HuH-7.5 (cell line): ENCODE measurements at regions not wholly inside any gene's neighbourhood (a gene's known extent, or its start where the extent isn't known, plus 50 kb on each side); places are given as distances from the start of the nearest gene placed in this dataset.

Experiments used
- DNase-seq: peaks from one replicate; pipeline ENCODE4 v3.0.0; 2011; ENCODE audit warnings: low spot score

DNA sequence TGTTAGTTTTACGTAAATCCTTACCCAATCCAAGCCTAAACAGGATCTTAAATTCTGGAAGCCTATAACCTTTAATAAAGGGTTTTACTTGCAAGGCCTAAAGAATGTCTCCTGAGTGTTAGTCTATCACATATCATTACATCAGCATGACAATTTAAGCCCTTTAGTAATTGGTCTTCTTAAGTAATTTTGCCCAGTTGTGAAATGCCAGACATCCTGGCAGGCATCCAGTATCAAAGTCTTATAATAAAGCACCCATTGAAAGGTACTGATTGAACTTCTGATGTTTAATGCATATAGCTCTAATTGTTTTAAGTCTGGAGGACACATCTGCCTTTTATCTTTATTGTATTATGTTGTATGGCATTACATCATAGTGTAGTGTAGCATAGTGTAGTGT is 1078.9 kb downstream of the SLITRK1 start:
- no peak for DNase-seq

DNA sequence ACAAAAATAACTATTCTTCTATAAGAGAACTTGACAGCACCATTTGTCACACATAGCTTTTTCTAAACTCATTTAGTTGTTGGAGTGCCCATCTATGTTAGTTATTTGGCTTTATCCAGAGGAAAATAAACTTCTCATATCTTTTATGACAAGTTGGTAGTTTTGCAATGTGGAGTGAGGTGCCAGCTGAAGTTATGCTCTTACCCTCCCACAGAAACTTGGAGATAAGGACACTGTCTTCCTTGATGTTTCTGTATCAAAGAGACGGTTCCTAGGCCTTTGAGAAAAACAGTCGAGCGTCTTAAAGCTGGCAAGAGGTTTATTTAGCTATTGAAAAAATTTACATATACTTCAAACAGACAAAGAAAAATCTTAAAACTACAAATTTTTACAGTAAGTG is 1079.7 kb downstream of the SLITRK1 start:
- no peak for DNase-seq

DNA sequence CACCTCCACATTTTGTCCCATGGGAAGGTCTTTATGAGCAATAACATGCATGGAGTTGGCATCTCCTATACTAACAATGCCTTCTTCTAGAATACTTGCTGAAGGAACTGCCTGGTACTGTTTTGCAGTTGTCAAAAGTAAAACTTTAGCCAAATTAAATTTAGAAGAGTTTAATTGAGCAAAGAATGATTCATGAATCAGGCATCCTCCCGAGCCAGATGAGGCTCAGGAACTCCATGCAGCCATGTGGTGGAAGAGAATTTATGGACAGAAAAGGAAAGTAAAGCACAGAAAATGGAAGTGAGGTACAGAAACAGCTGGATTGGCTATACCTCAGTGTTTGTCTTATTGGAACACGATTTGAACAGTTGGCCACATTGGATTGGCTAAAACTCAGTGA is 1081.9 kb downstream of the SLITRK1 start:
- DNase-seq, result no peak

DNA sequence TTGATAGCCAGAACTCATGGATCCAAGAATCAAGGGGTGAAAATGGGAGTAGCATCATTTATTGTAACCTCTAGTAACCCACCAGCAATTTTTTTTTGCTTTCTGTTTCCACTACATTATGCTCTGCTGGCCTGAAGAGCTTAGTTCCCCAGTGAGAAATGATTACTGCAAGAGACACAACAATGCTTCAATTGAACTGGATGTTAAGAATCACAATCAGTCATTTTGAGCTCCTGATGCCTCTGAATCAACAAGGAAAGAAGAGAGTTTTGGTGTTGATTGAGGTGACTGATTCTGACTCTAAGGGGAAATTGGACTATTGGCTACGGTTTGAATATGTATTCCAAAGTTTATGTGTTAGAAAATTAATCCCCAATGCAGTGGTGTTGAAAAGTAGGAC is 1084.4 kb downstream of the SLITRK1 start:
- no peak for DNase-seq

DNA sequence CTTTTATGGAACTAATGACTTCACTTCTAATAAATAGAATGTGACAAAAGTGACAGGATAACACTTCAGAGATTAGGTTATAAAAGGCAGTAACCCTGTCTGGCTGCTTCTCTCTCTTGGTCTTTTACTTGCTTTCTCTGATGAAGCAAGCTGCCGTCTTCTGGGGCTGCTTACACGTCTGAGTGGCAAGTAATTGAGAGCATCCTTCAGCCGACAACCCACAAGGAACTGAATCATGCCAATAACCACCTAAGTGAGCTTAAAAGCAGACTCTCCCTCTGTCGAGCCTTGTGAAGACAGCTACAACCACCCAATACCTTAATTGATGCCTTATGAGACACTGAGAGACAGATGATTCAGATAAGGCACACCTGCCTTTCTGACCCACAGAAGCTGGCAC is 1091.2 kb downstream of the SLITRK1 start:
- no peak for DNase-seq

DNA sequence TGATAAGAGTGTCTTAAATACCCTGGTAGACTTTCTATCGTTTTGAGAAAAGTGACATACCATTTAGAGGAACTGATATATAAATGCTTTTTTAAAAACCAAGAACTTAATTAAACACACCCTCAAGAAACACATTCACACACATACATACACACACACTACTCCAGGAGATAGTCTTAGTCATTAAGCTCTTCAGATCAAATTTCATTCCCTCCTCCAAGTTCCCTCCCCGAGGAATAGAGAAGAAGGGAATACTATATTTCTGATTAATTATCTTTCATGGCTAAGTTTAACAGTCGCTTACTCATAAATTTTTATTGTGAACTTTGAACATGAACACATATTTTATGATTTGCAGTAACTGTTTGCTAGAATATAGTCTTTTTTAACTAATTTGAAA is 1109.5 kb downstream of the SLITRK1 start:
- DNase-seq, result no peak

DNA sequence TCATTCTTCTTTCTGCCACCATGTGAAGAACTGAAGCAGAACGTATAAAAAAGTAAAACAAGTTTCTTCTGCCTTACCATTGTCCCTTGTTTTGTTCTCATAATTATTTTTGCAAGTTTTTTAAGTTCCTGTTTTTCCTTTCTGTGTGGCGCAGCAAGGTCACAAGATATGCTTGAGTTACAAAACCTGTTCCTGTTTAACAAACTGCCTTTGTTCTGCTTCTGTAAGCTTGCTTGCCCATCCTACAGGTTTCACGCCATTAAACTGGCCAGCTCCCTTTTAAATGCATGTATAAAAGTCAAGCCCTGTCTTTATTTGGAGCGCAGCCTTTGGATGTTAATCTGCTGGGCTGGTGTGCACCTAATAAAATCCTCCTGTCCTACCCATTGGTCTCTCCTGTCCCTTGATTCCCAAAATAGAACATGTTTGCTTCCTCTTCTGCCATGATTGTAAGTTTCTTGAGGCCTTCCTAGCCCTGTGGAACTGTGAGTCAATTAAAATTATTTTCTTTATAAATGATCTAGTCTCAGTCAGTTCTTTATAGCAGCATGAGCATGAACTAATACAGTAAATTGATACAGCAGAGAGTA is 1115.4 kb downstream of the SLITRK1 start:
- DNase-seq, result no peak

DNA sequence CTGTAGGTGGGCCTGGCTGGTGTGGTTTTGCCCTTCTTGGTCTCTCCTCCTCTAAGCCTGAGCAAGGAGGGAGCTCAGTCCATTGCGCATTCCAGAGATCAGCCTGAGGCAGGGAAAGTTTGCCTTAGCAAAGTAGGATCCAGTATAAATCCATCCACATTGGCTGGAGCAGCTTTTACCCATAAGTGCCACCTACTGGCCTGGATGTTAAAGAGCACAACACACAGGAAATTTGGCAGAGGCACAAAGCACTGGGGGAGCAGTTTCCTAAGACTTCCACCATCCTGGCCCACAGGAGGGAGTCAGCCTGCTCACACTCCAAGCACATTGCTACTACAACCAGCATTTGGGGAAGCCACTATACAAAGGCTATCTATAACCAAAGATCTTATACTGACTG is 1124.2 kb downstream of the SLITRK1 start:
- peak; percentile 43 for DNase-seq

DNA sequence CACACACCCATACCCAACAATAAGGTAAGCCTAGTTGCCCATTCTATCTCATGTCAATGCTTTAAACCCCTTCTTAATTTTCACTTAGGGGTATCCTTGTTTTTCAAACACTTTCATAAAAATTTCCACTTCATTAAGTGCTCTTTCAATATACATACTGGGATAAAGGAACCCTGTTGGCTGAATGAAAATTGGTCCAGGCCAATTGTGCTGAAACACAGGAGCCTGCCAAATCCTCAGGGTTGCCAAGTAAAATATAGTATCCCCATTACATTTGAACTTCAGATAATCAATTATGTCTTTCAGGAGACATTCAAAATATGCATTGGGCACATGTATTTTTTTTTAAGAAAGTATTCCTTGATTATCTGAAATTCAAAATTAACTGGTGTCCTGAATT is 1131.1 kb downstream of the SLITRK1 start:
- DNase-seq, result no peak

DNA sequence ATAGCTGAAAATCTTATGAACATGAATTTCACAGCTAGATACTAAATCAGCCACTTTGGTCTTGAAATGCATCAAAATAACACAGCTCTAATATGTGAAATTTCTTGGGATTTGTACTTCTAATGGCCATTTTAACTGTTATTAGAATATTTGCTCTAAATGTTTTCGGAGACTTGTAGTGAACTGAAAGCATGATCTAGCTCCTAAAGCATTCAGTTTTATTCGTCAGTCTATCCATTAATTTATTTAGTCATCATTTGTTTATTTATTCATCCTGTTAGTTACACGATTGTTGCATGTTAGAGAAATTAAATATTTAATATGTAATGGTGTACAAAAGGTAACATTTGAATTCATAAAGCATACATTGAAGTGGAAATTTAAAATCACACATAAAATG is 1132.7 kb downstream of the SLITRK1 start:
- no peak for DNase-seq

DNA sequence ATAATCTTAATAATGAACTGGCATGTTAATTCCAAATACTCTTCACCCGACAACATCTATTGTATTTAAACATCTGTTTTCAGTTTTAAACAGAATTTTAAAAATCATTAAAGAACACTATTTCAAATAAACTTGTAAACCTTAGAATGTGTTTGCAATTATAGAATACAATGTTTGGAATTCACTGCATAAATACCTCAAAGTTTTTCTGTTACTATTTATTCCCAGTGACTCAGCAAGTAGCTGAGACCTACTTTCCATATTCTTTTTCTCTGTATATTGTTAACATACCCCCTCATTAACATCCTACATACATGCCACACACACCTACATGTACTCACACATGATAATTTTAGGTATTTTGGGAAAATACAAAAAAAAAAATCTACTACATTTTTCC is 1134.3 kb downstream of the SLITRK1 start:
- no peak for DNase-seq

DNA sequence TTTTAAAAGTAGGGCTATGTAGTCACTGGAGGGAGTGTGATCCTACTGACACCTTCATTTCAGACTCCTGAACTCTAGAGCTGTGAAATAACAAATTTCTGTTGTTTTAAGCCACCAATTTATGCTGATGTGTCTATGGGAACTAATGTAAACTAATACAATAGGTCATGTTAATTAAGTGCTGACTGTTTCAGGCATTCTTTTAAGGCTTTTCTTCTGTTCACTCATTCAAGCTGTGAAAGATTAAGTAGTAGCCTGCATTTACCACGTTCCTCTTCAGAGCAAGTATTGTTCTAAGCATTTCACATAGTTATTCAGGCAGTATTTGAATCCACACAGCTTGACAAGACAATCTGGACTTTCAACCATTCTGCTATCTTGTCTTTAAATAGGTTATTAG is 1135.0 kb downstream of the SLITRK1 start:
- DNase-seq, result no peak

DNA sequence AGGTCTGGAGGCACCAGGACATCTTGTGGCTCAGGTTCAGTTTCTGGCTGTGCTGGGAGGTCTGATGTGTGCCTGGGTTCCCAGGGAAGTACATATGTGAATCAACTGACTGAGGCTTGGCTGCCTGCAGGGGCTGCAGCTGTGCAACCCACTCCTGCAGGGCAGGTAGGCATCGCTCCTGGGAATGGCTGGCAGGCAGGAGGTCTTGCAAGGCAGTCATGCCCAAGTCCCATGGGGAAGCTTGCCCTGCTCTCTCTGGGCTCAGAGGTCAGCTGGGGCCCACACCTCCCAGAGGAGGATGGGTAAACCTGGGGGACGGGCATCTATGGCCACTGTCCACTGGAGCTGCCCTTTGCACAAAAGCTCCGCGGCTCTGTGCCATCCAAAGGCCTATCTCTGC is 1141.8 kb downstream of the SLITRK1 start:
- no peak for DNase-seq

DNA sequence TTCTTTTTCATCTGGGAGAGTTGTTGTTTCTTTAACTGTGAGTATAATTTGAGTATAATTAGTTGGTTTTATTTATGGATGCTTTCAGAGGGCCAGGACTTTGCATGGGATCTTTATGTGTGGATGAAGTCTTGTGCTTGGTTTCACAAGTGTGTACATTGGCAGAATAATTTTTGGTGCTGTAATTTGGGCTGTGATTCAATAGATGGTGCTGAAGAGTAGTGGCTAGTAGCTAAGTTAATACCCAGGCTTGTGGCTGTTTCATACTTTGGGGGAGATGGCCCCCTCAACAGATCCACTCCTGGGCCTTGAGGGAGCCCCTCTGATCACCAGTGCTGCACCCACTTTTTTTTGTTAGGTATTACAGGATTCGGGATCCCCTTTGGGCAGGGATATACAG is 1142.4 kb downstream of the SLITRK1 start:
- no peak for DNase-seq

DNA sequence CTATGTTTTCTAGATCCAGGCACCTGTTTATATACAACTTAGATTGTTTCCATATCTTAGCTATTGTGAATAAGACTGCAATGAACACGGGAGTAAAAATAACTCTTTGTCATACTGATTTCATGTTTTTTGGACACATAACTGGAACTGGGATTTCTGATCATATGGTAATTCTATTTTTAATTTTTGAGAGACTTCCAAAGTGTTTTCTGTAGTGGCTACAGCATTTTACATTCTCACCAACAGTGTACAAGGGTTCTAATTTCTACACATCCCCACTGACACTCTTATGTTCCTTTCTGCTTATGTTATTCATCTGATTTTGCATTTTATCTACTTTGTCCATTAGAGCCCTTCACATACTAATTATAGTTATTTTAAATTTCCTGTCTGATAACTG is 1152.9 kb downstream of the SLITRK1 start:
- no peak for DNase-seq

DNA sequence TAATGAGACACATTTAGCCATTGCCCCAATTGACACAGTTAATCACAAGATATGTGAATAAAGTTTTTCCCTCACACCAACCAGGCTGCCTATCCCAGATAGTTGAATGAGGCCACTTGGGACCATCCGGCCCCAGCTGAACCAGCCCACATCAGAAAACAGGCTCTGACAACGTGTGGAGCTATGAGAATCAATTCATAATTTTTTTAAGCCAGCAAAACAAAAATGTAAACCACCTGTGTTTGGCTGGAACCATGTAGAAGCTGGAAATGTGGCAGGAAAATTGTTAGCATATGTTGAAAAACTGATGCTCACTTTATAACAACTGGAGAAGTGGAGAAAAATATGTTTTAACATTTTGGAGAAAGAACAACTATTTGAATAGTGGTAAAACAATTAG is 1161.3 kb downstream of the SLITRK1 start:
- DNase-seq, result no peak

DNA sequence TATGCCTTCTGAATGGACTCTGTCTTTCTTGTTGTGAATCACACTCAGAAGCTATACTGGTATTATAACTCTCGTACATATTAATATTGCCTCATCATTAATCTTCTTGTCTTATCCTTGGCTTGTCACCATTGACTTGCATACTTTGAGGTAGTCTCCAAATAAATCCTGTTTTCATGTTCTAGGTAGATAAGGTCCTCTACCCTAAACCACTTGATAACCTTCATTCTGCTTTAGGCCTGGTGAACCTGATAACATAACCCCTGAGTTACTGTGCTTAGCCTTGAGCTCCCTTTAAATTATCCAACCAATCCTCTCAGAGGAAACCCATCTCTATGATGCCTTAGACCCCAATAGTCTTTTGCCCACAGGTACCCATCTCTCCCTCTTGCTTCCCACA is 1162.3 kb downstream of the SLITRK1 start:
- DNase-seq, result no peak

DNA sequence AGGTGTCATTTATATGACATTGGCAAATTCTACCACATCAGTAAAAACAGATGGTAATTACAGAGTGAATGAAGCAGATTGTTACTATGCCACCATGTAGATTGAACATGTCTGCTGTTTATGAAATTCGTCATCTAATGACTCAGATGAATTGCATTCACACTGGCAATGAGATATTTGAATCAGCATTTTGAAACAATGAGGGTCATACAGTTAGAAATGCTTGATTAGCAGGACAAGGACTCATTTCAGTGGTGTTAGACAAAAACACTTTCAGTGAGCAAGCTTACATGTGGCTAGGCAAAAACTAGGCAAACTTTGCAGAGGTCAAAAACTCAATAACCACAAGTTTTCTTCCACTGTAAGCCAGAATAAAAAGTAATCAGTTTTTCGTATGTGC is 1165.0 kb downstream of the SLITRK1 start:
- DNase-seq, result no peak

DNA sequence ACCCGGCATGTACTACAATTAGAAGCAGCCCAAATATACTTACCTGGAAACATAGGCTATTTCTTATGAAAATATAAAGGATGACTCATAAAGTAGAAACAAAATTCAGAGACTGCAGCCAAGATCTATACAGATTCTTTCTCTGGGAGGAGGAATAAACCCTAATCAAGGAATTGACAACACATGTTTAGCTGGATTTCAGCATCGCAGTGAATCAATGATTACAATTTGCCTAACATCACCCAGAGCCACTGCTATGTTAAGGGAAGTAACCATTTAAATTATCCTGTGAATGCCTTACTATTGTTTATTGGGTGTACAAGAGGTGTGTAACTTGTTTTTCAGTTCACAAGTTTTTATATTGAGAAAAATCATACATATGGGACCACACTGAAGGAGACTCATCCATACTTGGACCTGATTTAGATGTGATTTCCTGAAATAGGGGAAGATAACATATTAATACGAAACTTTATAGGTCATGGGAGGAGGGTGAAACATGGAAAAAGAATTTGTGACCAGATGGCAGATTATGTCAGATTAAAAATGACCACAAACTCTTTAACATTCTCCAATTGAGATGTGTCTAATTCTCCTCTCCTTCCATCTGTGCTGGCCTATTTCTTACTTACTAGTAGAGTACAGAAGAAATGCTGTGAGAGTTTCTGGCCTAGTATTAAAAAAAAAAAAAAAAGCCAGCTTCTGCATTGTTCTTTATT is 1168.4 kb downstream of the SLITRK1 start:
- no peak for DNase-seq

DNA sequence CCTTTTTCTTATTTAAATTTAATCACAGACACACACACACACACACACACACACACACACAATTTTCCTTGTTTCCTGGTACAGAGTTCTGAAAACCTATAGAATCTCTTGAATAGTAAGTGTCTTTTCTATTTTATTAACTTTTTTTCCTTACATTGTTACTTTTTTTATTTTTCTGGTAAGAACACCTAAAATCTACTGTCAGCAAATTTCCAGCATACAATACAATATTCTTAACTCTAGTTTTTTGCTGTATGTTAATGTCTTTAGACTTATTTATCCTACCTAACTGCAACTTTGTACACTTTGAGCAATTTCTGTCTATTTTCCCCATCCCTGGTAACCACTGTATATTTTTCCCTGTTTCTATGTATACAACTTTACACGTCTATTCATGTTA is 1179.8 kb downstream of the SLITRK1 start:
- DNase-seq, result no peak

DNA sequence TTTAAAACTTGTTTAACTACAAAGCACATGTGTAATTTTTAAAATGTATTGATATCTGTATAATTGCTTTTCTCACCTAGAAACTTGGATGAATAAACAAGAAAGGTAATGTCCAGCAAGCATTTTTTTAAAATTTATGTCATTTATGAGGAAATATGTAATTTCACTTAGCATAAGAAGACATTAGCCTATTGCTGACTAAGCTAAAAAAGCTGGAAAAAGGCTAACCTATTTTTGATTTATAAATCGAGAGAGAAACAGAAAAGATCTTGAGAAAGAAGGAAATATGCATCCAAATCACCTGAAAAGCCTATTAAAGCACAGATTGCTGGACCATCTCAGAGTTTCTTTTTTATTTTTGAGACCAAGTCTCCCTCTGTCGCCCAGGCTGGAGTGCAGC is 1181.3 kb downstream of the SLITRK1 start:
- DNase-seq, result no peak

DNA sequence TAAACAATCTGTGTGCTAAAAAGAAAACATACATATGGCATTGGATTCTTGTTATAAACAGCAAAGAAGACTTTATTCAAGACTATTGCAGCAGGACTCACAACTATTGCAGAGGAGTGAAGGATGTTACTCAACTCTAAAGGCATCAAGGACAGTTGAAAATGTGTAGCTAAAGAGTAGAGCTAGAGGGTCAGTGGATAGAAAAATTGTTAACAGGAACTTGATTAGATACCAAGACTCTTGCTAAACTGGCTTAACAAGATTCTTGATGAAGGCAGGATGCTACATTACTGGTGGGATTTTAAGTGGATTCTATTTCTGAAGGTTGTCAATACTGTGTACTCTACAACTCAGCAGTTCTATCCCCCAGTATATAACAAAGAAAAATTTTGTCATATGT is 1183.3 kb downstream of the SLITRK1 start:
- no peak for DNase-seq

DNA sequence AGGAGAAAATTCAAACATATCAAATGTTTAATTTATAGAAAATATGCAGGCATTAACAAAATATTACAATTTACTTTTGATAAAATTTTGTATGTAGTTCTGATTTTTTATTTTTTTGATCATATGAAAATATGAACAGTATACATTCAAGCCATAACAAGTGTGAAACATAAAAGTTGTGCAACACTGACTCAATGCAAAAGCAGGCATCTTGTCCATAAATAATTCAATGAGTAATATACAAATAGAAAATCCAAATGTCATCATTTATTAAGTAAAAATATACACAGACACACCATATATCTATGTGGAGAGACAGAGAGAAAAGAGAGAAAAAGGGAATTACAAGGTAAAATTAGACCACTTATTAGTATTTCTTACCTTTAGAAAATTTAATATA is 1183.9 kb downstream of the SLITRK1 start:
- no peak for DNase-seq

DNA sequence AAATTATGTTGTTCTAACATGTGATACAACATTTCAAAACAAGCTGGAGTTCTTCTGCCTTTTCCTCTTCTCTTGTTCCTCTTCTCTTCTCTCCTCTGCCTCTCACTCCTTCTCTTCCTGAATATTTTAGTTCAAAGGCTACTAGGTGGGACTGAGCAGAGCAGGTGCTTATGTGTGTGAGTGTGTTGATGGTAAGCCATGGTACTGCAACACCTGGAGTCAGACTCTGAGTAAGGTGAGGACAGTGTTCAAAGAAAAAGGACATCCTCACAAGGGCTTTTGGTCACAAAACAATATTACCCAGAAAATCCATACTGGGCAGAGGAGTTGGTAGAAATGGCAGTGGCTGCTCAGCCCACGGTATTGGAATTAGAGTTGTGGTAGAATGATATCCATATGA is 1188.7 kb downstream of the SLITRK1 start:
- DNase-seq, result no peak
